GM21528 (cell line): ENCODE measurements at regions not wholly inside any gene's neighbourhood (a gene's known extent, or its start where the extent isn't known, plus 50 kb on each side); places are given as distances from the start of the nearest gene placed in this dataset.
"Not testable (repeated sequence)": the region's sequence is repeated elsewhere in the genome, so short reads cannot be mapped to it uniquely, and the experiment has no call there.

ENCODE experiments used
- ATAC-seq: cut with Tn5 transposase; IDR thresholded peaks from one replicate; pipeline ENCODE4 v1.9.1; 2021; ENCODE audit warnings: mild to moderate bottlenecking, moderate library complexity; ENCODE audit not compliant: unreplicated experiment, low FRiP score

- no peak for ATAC-seq
These were observed 49.9 kb upstream of the WNT7B start for GRCh38 chr22:46026899-46027210.

GRCh38 chr22:46027211-46028105, 50.5 kb upstream of the WNT7B start:
- ATAC-seq, result no peak

- no peak for ATAC-seq
These were observed 51.4 kb upstream of the WNT7B start for GRCh38 chr22:46028106-46028991.

GRCh38 chr22:46029036-46029435, 52.1 kb upstream of the WNT7B start:
- no peak for ATAC-seq

- ATAC-seq, result no peak
These were observed 52.7 kb upstream of the WNT7B start for GRCh38 chr22:46029574-46030200.

- ATAC-seq, result no peak
These were observed 53.4 kb upstream of the WNT7B start for GRCh38 chr22:46030231-46030880.

GRCh38 chr22:46031066-46031465, 54.1 kb upstream of the WNT7B start:
- ATAC-seq, result no peak

GRCh38 chr22:46031557-46031956, 54.6 kb upstream of the WNT7B start:
- no peak for ATAC-seq

- no peak for ATAC-seq
These were observed 55.2 kb upstream of the WNT7B start for GRCh38 chr22:46031965-46032851.

GRCh38 chr22:46033256-46034200, 56.6 kb upstream of the WNT7B start:
- no peak for ATAC-seq

GRCh38 chr22:46034480-46034879, 57.5 kb upstream of the WNT7B start:
- ATAC-seq, result not testable (repeated sequence)

- no peak for ATAC-seq
These were observed 58.4 kb upstream of the WNT7B start for GRCh38 chr22:46035380-46035741.

- ATAC-seq, result peak; percentile 91
These were observed 59.0 kb upstream of the WNT7B start for GRCh38 chr22:46035742-46036557.

- peak; percentile 10 for ATAC-seq
These were observed 59.8 kb upstream of the WNT7B start for GRCh38 chr22:46036558-46037408.

- no peak for ATAC-seq
These were observed 61.2 kb upstream of the WNT7B start for GRCh38 chr22:46038174-46038487.

GRCh38 chr22:46038516-46039430, 61.8 kb upstream of the WNT7B start:
- no peak for ATAC-seq
